SK-N-MC (cell line): ENCODE measurements at regions not wholly inside any gene's neighbourhood (a gene's known extent, or its start where the extent isn't known, plus 50 kb on each side); places are given as distances from the start of the nearest gene placed in this dataset.

Experiments
- EZH2 ChIP-seq: fragments of 200-600 bp; sonication (generic); IDR thresholded peaks from one replicate; pipeline ENCODE4 v1.6.1; 2017; ENCODE audit warnings: antibody characterized with exemption
- FOXP2 ChIP-seq: optimal IDR thresholded peaks from 2 replicates; pipeline ENCODE3; 2011; ENCODE audit warnings: mild to moderate bottlenecking, moderate library complexity; ENCODE audit not compliant: insufficient read depth; ENCODE audit errors: extremely low read length, control extremely low read depth
- POLR2AphosphoS5 ChIP-seq: IDR thresholded peaks from 2 replicates; pipeline ENCODE4 v1.6.1; 2012; ENCODE audit warnings: mild to moderate bottlenecking, low read depth, low read length, borderline replicate concordance

DNA sequence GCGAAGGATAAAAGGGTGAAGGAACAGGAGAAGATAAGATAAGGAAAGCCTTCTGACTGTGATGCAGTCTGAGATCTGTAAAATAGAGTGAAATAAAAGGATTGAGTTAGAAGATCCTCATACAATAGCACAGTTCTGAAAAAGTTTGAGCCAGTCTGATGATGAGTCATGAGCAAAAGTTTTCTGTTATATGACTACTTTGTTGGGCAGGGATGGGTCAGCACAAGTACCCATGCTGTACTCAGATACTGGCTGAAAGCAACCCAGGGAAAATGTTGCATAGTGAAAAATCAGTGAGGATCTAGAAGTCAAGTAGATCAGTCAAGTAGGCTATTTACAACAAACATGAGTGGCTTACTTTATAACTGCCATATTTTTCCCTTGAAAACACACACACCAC, 253.5 kb downstream of the PCDH10 start:
- TF ChIP-seq POLR2AphosphoS5 = no peak
- no peak for TF ChIP-seq EZH2
- TF ChIP-seq FOXP2 = no peak
